Adrenal gland (tissue), 9 donors: ENCODE measurements at regions not wholly inside any gene's neighbourhood (a gene's known extent, or its start where the extent isn't known, plus 50 kb on each side); places are given as distances from the start of the nearest gene placed in this dataset.

ENCODE experiments used
- DNase-seq, 7 donors: peaks; one replicate each; pipeline ENCODE4 v3.0.0-alpha.2; 2019 to 2020
- H3K27ac ChIP-seq, 5 donors: fragments of 200-600 bp; sonication (generic) in 4 of 5; 1 replicate in 3 of 5; 2 replicates in 2 of 5; pipeline versions ENCODE4 v1.5.1 to v1.8.0; 2016 to 2020; ENCODE audit warnings: mild to moderate bottlenecking in 1 of 5
- H3K27me3 ChIP-seq: fragments of 200-600 bp; 2 replicates; pipeline ENCODE4 v1.8.0; 2021
- H3K36me3 ChIP-seq, 2 donors: fragments of 200-600 bp; replicated peaks in 1 of 2; 1 replicate in 1 of 2; 2 replicates in 1 of 2; pipeline versions ENCODE4 v1.5.1 to v1.8.0; 2018 to 2022
- H3K4me1 ChIP-seq, 2 donors: fragments of 200-600 bp; replicated peaks in 1 of 2; 1 replicate in 1 of 2; 2 replicates in 1 of 2; pipeline versions ENCODE4 v1.5.1 to v1.8.0; 2018 to 2021
- H3K4me3 ChIP-seq, 4 donors: fragments of 200-600 bp; sonication (generic) in 3 of 4; one replicate each; pipeline ENCODE4 v1.5.1; 2016 to 2018
- H3K9me3 ChIP-seq, 3 donors: fragments of 200-600 bp; sonication (generic) in 1 of 3; replicated peaks in 1 of 3; 1 replicate in 2 of 3; 2 replicates in 1 of 3; pipeline versions ENCODE4 v1.5.1 to v1.8.0; 2016 to 2021
- POLR2A ChIP-seq, 2 donors: fragments of 450-650 bp; IDR thresholded peaks; one replicate each; pipeline ENCODE4 v1.6.1; 2017; ENCODE audit warnings: antibody characterized with exemption in 2 of 2, mild to moderate bottlenecking in 2 of 2, moderate library complexity in 1 of 2
- WGBS, 4 donors: extraction: QIAGEN DNeasy Blood & Tissue Kit in 2 of 4; methylation state at CpG; one replicate each; pipeline versions ENCODE4 v1.1.5 to v1.1.7; 2013 to 2017; 5-methylcytosine and 5-hydroxymethylcytosine counted together
- intact Hi-C, 2 donors: fragments of 100-400 bp; cut with DNase I; formaldehyde crosslinking; loops; one replicate each; pipeline versions ENCODE4 v1.14.1 to v1.15.0; 2022 to 2023
- TF ChIP-seq, protein P1 (sequence below), 6 experiments: fragments of 450-650 bp in 4 of 6; fragments of 200-600 bp in 2 of 6; sonication (generic) in 1 of 6; IDR thresholded peaks; 1 replicate in 5 of 6; 2 replicates in 1 of 6; pipeline versions ENCODE4 v1.5.1 to v1.8.0; 2016 to 2021; ENCODE audit warnings: antibody characterized with exemption in 6 of 6, mild to moderate bottlenecking in 2 of 6, moderate library complexity in 1 of 6
- donor health status: healthy with polysubstance abuse.
- donor health status: Bipolar disorder and iron deficiency.
- donor health status: DM: yes; HTN: yes; CAD: no.
- donor health status: DM: no; HTN: no; CAD: no.
- donor health status: DM: no; HTN: no; CAD: no.

DNA sequence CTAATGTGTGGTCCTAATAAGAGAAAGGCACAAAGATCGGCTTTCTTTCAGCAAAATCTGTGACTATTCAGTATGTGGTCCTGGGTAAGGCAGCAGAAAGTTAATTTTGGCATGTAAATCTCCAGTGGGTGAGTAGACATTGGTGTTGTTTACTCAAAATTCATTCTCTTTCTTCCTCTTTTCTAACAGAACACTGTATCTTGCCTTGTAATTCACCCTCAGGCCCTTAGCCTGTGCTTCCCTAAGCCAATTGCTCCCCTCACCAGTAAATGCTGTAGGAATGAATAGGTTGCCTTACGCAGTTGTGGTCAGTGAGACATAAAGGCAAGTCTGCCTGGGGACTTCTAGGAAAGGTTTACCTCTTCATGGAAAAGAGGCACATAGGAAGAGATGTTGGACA is 49.9 kb upstream of the PDE3B start:
- Histone ChIP-seq H3K4me1 (no peaks in the 10 kb centered on the region), H3K4me3 (no peak overlapping the region), H3K9me3 (no peaks in the 10 kb centered on the region), H3K36me3 (no peaks in the 10 kb centered on the region), H3K27me3 (no peaks in the 10 kb centered on the region), H3K27ac (no peak overlapping the region)
- TF ChIP-seq, protein P1, sequence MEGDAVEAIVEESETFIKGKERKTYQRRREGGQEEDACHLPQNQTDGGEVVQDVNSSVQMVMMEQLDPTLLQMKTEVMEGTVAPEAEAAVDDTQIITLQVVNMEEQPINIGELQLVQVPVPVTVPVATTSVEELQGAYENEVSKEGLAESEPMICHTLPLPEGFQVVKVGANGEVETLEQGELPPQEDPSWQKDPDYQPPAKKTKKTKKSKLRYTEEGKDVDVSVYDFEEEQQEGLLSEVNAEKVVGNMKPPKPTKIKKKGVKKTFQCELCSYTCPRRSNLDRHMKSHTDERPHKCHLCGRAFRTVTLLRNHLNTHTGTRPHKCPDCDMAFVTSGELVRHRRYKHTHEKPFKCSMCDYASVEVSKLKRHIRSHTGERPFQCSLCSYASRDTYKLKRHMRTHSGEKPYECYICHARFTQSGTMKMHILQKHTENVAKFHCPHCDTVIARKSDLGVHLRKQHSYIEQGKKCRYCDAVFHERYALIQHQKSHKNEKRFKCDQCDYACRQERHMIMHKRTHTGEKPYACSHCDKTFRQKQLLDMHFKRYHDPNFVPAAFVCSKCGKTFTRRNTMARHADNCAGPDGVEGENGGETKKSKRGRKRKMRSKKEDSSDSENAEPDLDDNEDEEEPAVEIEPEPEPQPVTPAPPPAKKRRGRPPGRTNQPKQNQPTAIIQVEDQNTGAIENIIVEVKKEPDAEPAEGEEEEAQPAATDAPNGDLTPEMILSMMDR (IDR thresholded peaks at IDR 0.05) = no peak
- TF ChIP-seq POLR2A (IDR thresholded peaks at IDR 0.05) = no peak
- intact Hi-C loops = no loop called here
- DNase-seq = no peak
- WGBS, 4 donors = 91 to 95% (median 93%) methylated on average over 2 of the region's 2 CpGs
